SK-N-SH (cell line): ENCODE measurements at regions not wholly inside any gene's neighbourhood (a gene's known extent, or its start where the extent isn't known, plus 50 kb on each side); places are given as distances from the start of the nearest gene placed in this dataset.

Experiments used
- CTCF ChIA-PET: fragments of 300-600, 350-600 bp; formaldehyde crosslinking; extraction: SDS; loops from one replicate; lab custom pipeline; 2021; lab: Yijun Ruan, JAX
- POLR2A ChIA-PET: fragments of 350-600 bp; sonication (Branson Sonifier 250); formaldehyde crosslinking; extraction: SDS; loops from one replicate; lab custom pipeline; 2020; ENCODE audit warnings: antibody characterized with exemption, inconsistent platforms; lab: Yijun Ruan, JAX
- DNase-seq: peaks from one replicate; pipeline ENCODE4 v3.0.0; 2012
- H2AFZ ChIP-seq: fragments of 200-600 bp; sonication (generic); 2 replicates; pipeline ENCODE4 v1.8.1; 2016; ENCODE audit warnings: antibody characterized with exemption, mild to moderate bottlenecking, low read depth
- H3F3A ChIP-seq: fragments of 200-600 bp; sonication (generic); replicated peaks from 2 replicates; pipeline ENCODE3; 2016; ENCODE audit warnings: antibody characterized with exemption, mild to moderate bottlenecking; ENCODE audit not compliant: insufficient read depth
- H3K27ac ChIP-seq, 2 experiments: fragments of 200-500 bp in 1 of 2; fragments of 200-600 bp in 1 of 2; sonication (Bioruptor generic) in 1 of 2; sonication (generic), shearing (Covaris generic) in 1 of 2; 2 replicates each; pipeline versions ENCODE4 v1.5.1 to v1.6.1; 2014 to 2016; ENCODE audit warnings: low read depth in 2 of 2, inconsistent platforms in 1 of 2, low read length in 1 of 2, mild to moderate bottlenecking in 1 of 2, mixed read lengths in 1 of 2
- H3K27me3 ChIP-seq: fragments of 200-600 bp; sonication (generic), shearing (Covaris generic); 2 replicates; pipeline ENCODE4 v1.6.1; 2016; ENCODE audit warnings: mixed run types; ENCODE audit not compliant: insufficient read depth
- H3K36me3 ChIP-seq, 2 experiments: fragments of 200-500 bp in 1 of 2; fragments of 200-600 bp in 1 of 2; sonication (Bioruptor generic) in 1 of 2; sonication (generic) in 1 of 2; replicated peaks in 1 of 2; 2 replicates each; pipeline versions ENCODE3 to v1.5.1; 2014 to 2016; ENCODE audit warnings: low read length in 1 of 2, mild to moderate bottlenecking in 1 of 2; ENCODE audit not compliant: insufficient read depth in 2 of 2, control insufficient read depth in 1 of 2
- H3K4me1 ChIP-seq, 2 experiments: fragments of 200-500 bp in 1 of 2; fragments of 200-600 bp in 1 of 2; sonication (Bioruptor generic) in 1 of 2; sonication (generic), shearing (Covaris generic) in 1 of 2; 2 replicates each; pipeline versions ENCODE4 v1.5.1 to v1.6.1; 2014 to 2016; ENCODE audit warnings: low read depth in 1 of 2, low read length in 1 of 2, mixed run types in 1 of 2; ENCODE audit not compliant: insufficient read depth in 2 of 2, control insufficient read depth in 1 of 2
- H3K4me2 ChIP-seq: fragments of 200-600 bp; sonication (generic), shearing (Covaris generic); 2 replicates; pipeline ENCODE4 v1.6.1; 2017; ENCODE audit warnings: mixed run types
- H3K4me3 ChIP-seq, 2 experiments: fragments of 200-500 bp in 1 of 2; fragments of 200-600 bp in 1 of 2; sonication (Bioruptor generic) in 1 of 2; sonication (generic), shearing (Covaris generic) in 1 of 2; 2 replicates each; pipeline versions ENCODE4 v1.5.1 to v1.8.1; 2014 to 2016; ENCODE audit warnings: low read depth in 2 of 2, inconsistent platforms in 1 of 2, low read length in 1 of 2, mild to moderate bottlenecking in 1 of 2, mixed read lengths in 1 of 2, moderate library complexity in 1 of 2
- H3K79me2 ChIP-seq: fragments of 200-600 bp; sonication (generic); 2 replicates; pipeline ENCODE4 v1.8.1; 2017; ENCODE audit warnings: mild to moderate bottlenecking; ENCODE audit not compliant: insufficient read depth
- H3K9ac ChIP-seq: fragments of 200-600 bp; sonication (generic); 2 replicates; pipeline ENCODE4 v1.6.1; 2017; ENCODE audit warnings: mixed run types
- H3K9me2 ChIP-seq: fragments of 200-600 bp; sonication (generic); 2 replicates; pipeline ENCODE4 v1.6.1; 2017; ENCODE audit warnings: mixed run types
- H3K9me3 ChIP-seq: fragments of 200-600 bp; sonication (generic); 2 replicates; pipeline ENCODE4 v1.6.1; 2017; ENCODE audit warnings: mixed run types, mild to moderate bottlenecking, moderate library complexity
- H4K20me1 ChIP-seq: fragments of 200-600 bp; sonication (generic); 2 replicates; pipeline ENCODE4 v1.6.1; 2017; ENCODE audit warnings: mild to moderate bottlenecking, mixed run types; ENCODE audit not compliant: insufficient read depth
- CHD2 ChIP-seq: fragments of 150-350 bp; IDR thresholded peaks from 2 replicates; pipeline ENCODE4 v1.6.1; 2018; ENCODE audit warnings: low read length; ENCODE audit not compliant: partially characterized antibody
- FOSL2 ChIP-seq: IDR thresholded peaks from 2 replicates; pipeline ENCODE4 v1.4.0; 2012; ENCODE audit warnings: low read depth, mild to moderate bottlenecking, moderate library complexity, borderline replicate concordance
- FOXJ3 ChIP-seq: sonication (generic); formaldehyde crosslinking; IDR thresholded peaks from 2 replicates; pipeline ENCODE4 v1.5.1; 2020; ENCODE audit warnings: mild to moderate bottlenecking, missing genetic modification reagents
- JUND ChIP-seq: IDR thresholded peaks from 2 replicates; pipeline ENCODE4 v1.4.0; 2012
- NFIC ChIP-seq: IDR thresholded peaks from 2 replicates; pipeline ENCODE4 v1.4.0; 2012; ENCODE audit warnings: borderline replicate concordance
- NRF1 ChIP-seq: IDR thresholded peaks from 2 replicates; pipeline ENCODE4 v1.6.1; 2012; ENCODE audit warnings: low read depth, mild to moderate bottlenecking, low read length
- POLR2AphosphoS5 ChIP-seq: IDR thresholded peaks from 2 replicates; pipeline ENCODE4 v1.6.1; 2012; ENCODE audit warnings: low read depth, low read length
- RAD21 ChIP-seq: IDR thresholded peaks from 2 replicates; pipeline ENCODE4 v1.6.1; 2012; ENCODE audit warnings: mild to moderate bottlenecking, low read length
- RCOR1 ChIP-seq: fragments of 150-350 bp; IDR thresholded peaks from 2 replicates; pipeline ENCODE4 v1.6.1; 2017; ENCODE audit warnings: antibody characterized with exemption, low read length
- TAF1 ChIP-seq: IDR thresholded peaks from 2 replicates; pipeline ENCODE4 v1.6.1; 2012; ENCODE audit warnings: low read depth, mild to moderate bottlenecking, low read length, moderate library complexity, borderline replicate concordance
- YY1 ChIP-seq: IDR thresholded peaks from 2 replicates; pipeline ENCODE4 v1.4.0; 2012; ENCODE audit warnings: low read depth, mild to moderate bottlenecking
- WGBS: methylation state at CpG from one replicate; pipeline ENCODE4 v1.1.6; 2017; ENCODE audit warnings: low lambda C conversion rate; 5-methylcytosine and 5-hydroxymethylcytosine counted together
- TF ChIP-seq, protein P1 (sequence below): IDR thresholded peaks from 2 replicates; pipeline ENCODE4 v1.4.0; 2012; ENCODE audit warnings: low read depth, borderline replicate concordance
- TF ChIP-seq, protein P2 (sequence below): IDR thresholded peaks from 2 replicates; pipeline ENCODE4; 2012
- TF ChIP-seq, protein P3 (sequence below): fragments of 150-350 bp; IDR thresholded peaks from 2 replicates; pipeline ENCODE4 v1.6.1; 2017; ENCODE audit warnings: antibody characterized with exemption, low read length, low read depth, borderline replicate concordance
- TF ChIP-seq, protein P4 (sequence below): IDR thresholded peaks from 2 replicates; pipeline ENCODE4 v1.6.1; 2012; ENCODE audit warnings: mild to moderate bottlenecking, low read depth, low read length, moderate library complexity
- TF ChIP-seq, protein P5 (sequence below): IDR thresholded peaks from 2 replicates; pipeline ENCODE4 v1.4.0; 2012; ENCODE audit warnings: low read depth

DNA sequence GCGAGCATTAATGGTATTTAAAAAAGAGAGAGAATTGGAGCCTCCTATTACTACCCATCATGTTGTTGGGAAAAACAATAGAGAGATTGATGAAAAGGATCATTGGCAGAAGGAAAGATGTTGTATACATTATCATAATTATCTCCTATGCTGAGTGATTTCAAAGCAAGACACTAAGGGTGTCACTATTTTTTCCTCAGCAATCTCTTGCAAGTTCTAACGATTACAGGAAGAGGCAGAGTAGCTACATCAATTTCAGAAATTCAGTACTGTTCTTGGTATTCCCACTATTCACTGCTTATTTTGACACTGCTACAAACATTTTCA is 891.2 kb downstream of the C6orf118 start:
- DNase-seq: no peak
- ChIA-PET CTCF (no interaction called here), POLR2A (no interaction called here)
- WGBS: 36% methylated on average over 2 of the region's 2 CpGs
- no peaks in the 10 kb centered on the region for H3K36me3 ChIP-seq
- no peak overlapping the region for H2AFZ ChIP-seq
- H3K9me2 ChIP-seq: no peaks in the 10 kb centered on the region
- no peaks in the 10 kb centered on the region for H3K79me2 ChIP-seq
- TF ChIP-seq, protein P1, sequence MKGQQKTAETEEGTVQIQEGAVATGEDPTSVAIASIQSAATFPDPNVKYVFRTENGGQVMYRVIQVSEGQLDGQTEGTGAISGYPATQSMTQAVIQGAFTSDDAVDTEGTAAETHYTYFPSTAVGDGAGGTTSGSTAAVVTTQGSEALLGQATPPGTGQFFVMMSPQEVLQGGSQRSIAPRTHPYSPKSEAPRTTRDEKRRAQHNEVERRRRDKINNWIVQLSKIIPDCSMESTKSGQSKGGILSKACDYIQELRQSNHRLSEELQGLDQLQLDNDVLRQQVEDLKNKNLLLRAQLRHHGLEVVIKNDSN: no peak
- TF ChIP-seq FOSL2 (no peak), RCOR1 (no peak), JUND (no peak), RAD21 (no peak), TAF1 (no peak), NFIC (no peak), YY1 (no peak), NRF1 (no peak), POLR2AphosphoS5 (no peak), CHD2 (no peak), FOXJ3 (no peak)
- TF ChIP-seq, protein P2, sequence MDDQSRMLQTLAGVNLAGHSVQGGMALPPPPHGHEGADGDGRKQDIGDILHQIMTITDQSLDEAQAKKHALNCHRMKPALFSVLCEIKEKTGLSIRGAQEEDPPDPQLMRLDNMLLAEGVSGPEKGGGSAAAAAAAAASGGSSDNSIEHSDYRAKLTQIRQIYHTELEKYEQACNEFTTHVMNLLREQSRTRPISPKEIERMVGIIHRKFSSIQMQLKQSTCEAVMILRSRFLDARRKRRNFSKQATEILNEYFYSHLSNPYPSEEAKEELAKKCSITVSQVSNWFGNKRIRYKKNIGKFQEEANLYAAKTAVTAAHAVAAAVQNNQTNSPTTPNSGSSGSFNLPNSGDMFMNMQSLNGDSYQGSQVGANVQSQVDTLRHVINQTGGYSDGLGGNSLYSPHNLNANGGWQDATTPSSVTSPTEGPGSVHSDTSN: no peak
- TF ChIP-seq, protein P3, sequence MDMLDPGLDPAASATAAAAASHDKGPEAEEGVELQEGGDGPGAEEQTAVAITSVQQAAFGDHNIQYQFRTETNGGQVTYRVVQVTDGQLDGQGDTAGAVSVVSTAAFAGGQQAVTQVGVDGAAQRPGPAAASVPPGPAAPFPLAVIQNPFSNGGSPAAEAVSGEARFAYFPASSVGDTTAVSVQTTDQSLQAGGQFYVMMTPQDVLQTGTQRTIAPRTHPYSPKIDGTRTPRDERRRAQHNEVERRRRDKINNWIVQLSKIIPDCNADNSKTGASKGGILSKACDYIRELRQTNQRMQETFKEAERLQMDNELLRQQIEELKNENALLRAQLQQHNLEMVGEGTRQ: no peak
- TF ChIP-seq, protein P4, sequence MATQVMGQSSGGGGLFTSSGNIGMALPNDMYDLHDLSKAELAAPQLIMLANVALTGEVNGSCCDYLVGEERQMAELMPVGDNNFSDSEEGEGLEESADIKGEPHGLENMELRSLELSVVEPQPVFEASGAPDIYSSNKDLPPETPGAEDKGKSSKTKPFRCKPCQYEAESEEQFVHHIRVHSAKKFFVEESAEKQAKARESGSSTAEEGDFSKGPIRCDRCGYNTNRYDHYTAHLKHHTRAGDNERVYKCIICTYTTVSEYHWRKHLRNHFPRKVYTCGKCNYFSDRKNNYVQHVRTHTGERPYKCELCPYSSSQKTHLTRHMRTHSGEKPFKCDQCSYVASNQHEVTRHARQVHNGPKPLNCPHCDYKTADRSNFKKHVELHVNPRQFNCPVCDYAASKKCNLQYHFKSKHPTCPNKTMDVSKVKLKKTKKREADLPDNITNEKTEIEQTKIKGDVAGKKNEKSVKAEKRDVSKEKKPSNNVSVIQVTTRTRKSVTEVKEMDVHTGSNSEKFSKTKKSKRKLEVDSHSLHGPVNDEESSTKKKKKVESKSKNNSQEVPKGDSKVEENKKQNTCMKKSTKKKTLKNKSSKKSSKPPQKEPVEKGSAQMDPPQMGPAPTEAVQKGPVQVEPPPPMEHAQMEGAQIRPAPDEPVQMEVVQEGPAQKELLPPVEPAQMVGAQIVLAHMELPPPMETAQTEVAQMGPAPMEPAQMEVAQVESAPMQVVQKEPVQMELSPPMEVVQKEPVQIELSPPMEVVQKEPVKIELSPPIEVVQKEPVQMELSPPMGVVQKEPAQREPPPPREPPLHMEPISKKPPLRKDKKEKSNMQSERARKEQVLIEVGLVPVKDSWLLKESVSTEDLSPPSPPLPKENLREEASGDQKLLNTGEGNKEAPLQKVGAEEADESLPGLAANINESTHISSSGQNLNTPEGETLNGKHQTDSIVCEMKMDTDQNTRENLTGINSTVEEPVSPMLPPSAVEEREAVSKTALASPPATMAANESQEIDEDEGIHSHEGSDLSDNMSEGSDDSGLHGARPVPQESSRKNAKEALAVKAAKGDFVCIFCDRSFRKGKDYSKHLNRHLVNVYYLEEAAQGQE: no peak
- TF ChIP-seq, protein P5, sequence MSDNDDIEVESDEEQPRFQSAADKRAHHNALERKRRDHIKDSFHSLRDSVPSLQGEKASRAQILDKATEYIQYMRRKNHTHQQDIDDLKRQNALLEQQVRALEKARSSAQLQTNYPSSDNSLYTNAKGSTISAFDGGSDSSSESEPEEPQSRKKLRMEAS: no peak
- H3K4me3 ChIP-seq: no peak overlapping the region
- H3K27me3 ChIP-seq: no peaks in the 10 kb centered on the region
- no peaks in the 10 kb centered on the region for H3F3A ChIP-seq
- no peak overlapping the region for H3K9ac ChIP-seq
- H3K4me1 ChIP-seq: no peaks in the 10 kb centered on the region; a peak in 1 of 4 replicates
- no peak overlapping the region for H3K27ac ChIP-seq
- H3K9me3 ChIP-seq: 0 out of 2 replicates have a peak, but pooled peaks cover 4% of the 10 kb centered on the region
- no peak overlapping the region for H3K4me2 ChIP-seq
- no peaks in the 10 kb centered on the region for H4K20me1 ChIP-seq
